ENCODE measurements at regions not wholly inside any gene's neighbourhood (a gene's known extent, or its start where the extent isn't known, plus 50 kb on each side); places are given as distances from the start of the nearest gene placed in this dataset.

DNA sequence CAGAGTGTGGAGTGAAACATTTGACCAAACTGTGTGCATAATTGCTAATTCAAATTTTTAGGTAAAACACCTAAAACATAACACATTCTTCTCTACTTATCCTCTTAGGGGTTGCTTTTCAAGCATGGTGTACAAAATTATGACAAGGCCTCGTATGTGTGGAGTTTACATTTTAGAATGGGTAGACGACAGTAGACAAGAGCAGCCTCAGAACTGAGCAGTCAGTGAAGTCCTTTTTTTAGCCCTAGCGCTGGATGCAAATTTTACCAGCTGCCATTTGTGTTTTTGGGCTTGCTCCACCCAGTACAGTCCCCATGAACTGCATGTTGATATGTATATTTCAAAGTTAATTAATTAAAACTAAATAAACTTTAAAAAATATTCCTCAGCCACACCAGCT is 64.7 kb upstream of the TOP3B start:
- DNase-seq, result no peak
- TF ChIP-seq CTCF (IDR thresholded peaks at IDR 0.05), result no peak
- Histone ChIP-seq H3K27me3 (no peaks in the 10 kb centered on the region), H3K36me3 (no peaks in the 10 kb centered on the region), H3K9me3 (no peaks in the 10 kb centered on the region), H3K4me3 (no peak overlapping the region), H3K4me1 (no peaks in the 10 kb centered on the region), H3K27ac (no peak overlapping the region)
- intact Hi-C loops (cut with DNase I; ENCODE audit: low total_unique reads), result no loop called here

- DNase-seq, result no peak
- no peaks in the 10 kb centered on the region for H3K27me3 ChIP-seq
- no peaks in the 10 kb centered on the region for H3K36me3 ChIP-seq
- H3K4me1 ChIP-seq, result no peaks in the 10 kb centered on the region
- TF ChIP-seq CTCF (IDR thresholded peaks at IDR 0.05), result no peak
- intact Hi-C loops (cut with DNase I; ENCODE audit: low total_unique reads), result no loop called here
- H3K9me3 ChIP-seq, result no peaks in the 10 kb centered on the region
- no peak overlapping the region for H3K4me3 ChIP-seq
- H3K27ac ChIP-seq, result no peak overlapping the region
Measured at GRCh38 chr22:22046370-22046769, 63.8 kb upstream of the TOP3B start.

DNA sequence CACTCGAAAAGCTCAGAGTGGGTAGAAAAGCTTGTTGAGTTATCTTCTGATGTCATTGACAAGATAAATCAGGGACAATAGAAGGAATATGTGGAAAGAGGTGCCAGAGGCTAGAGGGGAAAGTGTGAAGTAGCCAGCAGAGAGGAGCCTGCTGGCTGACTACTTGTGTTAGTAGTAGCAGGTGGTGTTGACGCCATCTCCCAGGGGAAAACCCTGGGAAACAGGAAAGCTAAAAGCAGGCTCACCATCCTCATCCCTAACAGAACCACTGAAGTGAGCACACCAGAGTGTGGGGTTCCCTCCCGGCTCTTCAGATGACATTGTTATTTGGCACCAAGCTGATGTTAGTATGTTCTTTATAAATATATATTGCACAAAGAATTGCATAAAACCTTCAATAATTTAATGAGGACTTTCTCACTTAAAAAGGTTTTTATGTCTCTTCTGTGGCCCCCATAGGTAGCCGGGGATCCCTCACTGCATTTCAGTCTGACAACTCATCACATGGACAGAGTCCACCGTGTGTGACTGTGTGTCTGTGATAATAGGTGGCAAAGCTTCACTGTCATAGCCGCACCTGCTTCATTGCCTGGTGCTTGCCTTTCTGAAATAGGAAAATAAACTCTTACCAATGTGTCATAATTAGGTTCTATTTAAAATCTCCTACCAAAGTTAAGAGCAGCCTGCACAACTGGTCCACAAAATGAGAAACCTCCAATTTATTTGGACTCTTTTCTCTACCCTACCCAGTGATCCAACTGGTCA is 63.2 kb upstream of the TOP3B start:
- intact Hi-C loops (cut with DNase I; ENCODE audit: low total_unique reads), result no loop called here
- Histone ChIP-seq H3K27me3 (no peaks in the 10 kb centered on the region), H3K4me3 (no peak overlapping the region), H3K9me3 (no peaks in the 10 kb centered on the region), H3K36me3 (no peaks in the 10 kb centered on the region), H3K4me1 (no peaks in the 10 kb centered on the region), H3K27ac (no peak overlapping the region)
- TF ChIP-seq CTCF (IDR thresholded peaks at IDR 0.05), result no peak
- no peak for DNase-seq

- H3K27me3 ChIP-seq, result no peaks in the 10 kb centered on the region
- H3K4me1 ChIP-seq, result no peaks in the 10 kb centered on the region
- no peak overlapping the region for H3K4me3 ChIP-seq
- no peaks in the 10 kb centered on the region for H3K36me3 ChIP-seq
- intact Hi-C loops (cut with DNase I; ENCODE audit: low total_unique reads), result no loop called here
- TF ChIP-seq CTCF (IDR thresholded peaks at IDR 0.05), result no peak
- H3K9me3 ChIP-seq, result no peaks in the 10 kb centered on the region
- H3K27ac ChIP-seq, result no peak overlapping the region
- DNase-seq, result no peak
Measured at GRCh38 chr22:22044153-22044552, 61.6 kb upstream of the TOP3B start.

GRCh38 chr22:22043296-22044078 is 60.9 kb upstream of the TOP3B start:
- Histone ChIP-seq H3K4me1 (no peaks in the 10 kb centered on the region), H3K4me3 (no peak overlapping the region), H3K27me3 (no peaks in the 10 kb centered on the region), H3K9me3 (no peaks in the 10 kb centered on the region), H3K27ac (no peak overlapping the region), H3K36me3 (no peaks in the 10 kb centered on the region)
- no peak for DNase-seq
- intact Hi-C loops (cut with DNase I; ENCODE audit: low total_unique reads), result no loop called here
- no peak for TF ChIP-seq CTCF (IDR thresholded peaks at IDR 0.05)
